HG03575 (cell line): ENCODE measurements at regions not wholly inside any gene's neighbourhood (a gene's known extent, or its start where the extent isn't known, plus 50 kb on each side); places are given as distances from the start of the nearest gene placed in this dataset.

ENCODE experiments used
- ATAC-seq: cut with Tn5 transposase; IDR thresholded peaks from one replicate; pipeline ENCODE4 v1.9.1; 2021; ENCODE audit not compliant: unreplicated experiment, insufficient number of reproducible peaks, low FRiP score; ENCODE audit errors: extremely low read depth

- ATAC-seq = no peak
Measured at GRCh38 chr14:38794677-38795076, 308.4 kb downstream of the SEC23A start.

GRCh38 chr14:38791862-38792261, 311.2 kb downstream of the SEC23A start:
- no peak for ATAC-seq

GRCh38 chr14:38790916-38791315, 312.1 kb downstream of the SEC23A start:
- ATAC-seq = no peak

GRCh38 chr14:38789805-38790204, 313.2 kb downstream of the SEC23A start:
- no peak for ATAC-seq

- no peak for ATAC-seq
Measured at GRCh38 chr14:38788060-38788459, 315.0 kb downstream of the SEC23A start.

DNA sequence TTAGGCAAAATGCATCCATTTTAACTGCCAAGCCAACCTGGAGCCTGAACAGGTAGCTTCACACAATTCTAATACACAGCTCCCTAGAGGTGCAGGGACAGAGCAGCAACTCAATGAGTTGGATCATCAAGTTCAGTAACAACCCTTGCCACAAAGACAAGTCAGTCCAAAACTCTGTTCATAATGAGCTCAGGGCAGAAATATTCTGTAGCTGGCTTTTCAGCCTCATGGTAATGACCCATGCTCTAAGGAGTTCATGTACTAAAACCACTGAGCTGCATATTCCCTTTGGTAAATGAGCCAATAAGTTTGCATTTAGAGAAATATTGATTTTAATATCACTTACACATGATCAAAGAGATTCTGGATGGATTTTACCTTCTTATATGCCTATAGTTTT, 316.1 kb downstream of the SEC23A start:
- no peak for ATAC-seq

- no peak for ATAC-seq
Measured at GRCh38 chr14:38777401-38777800, 325.6 kb downstream of the SEC23A start.

GRCh38 chr14:38775986-38776385, 327.0 kb downstream of the SEC23A start:
- no peak for ATAC-seq

DNA sequence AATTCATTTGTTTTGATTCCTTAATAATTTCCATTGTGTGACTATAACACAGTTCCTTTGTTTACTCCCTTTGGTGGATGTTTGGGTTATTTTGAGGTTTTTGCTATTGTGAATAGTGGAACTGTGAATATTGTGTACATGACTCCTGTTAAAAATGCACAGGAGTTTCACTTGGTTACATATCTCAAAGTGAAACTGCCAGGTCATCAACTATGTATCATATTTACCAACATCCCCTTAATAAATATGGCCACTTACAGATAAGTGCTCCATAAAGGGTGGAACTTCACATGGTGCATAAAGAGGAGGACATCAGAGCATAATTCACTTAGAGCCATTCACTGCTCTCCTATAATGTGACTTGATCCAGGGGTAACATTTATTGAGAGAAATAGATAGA, 328.9 kb downstream of the SEC23A start:
- ATAC-seq = no peak

DNA sequence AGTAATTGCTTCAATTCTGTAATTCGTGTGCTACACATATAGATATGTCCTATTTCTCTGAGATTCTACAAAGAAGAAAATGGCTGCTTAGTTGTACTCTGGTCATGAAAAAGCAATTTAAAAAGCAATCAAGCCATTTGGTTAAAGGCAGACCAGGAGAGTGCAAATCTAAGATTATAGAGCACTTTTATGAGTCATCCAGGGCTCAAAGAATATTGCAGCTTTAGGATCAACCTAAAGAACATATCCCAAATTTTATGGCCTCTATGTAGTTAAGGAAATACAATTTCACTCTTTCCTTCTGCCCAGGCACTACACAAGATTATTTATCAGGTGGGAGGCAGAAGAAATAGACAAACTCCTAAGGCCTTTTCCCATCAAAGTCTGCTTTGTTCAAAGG, 332.8 kb downstream of the SEC23A start:
- ATAC-seq = no peak

DNA sequence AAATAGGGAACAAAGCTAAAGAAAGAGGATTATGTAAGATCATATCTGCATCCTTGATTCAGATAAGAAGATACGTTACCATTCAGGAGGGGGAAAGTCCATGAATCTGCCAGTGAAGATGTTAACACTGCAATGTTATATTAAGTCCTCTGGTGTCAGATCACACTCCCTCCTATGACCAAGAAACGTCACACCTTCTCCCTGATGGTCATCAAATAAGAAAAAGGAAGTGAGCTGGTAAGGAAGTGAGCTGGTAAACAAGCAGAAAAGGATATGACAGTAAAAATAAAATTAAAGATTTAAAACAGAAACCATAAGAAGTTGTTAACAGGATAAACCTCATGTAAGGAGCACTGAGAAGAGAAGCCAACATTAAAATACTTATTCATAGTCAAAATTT, 340.2 kb downstream of the SEC23A start:
- no peak for ATAC-seq

- ATAC-seq = no peak
Measured at GRCh38 chr14:38762426-38762825, 340.6 kb downstream of the SEC23A start.

- no peak for ATAC-seq
Measured at GRCh38 chr14:38761033-38761432, 342.0 kb downstream of the SEC23A start.

DNA sequence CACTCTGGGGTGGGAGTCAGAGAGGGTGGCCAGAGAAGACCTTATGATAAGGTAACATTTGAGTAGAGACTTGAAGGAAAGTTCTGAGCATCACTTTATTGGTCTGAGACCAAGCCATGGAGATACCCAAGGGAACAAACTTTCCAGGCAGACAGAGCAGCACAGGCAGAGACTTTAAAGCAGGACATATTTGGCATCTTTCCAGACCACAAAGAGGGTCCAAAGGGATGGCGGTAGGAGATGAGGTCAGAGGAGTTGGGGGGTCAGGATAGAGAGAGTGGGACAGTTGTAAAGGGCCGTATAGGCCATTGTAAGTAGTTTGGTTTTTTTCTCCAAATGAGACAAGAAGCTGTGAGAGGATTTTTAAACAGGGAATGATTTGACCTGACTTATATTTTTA, 344.4 kb downstream of the SEC23A start:
- no peak for ATAC-seq

DNA sequence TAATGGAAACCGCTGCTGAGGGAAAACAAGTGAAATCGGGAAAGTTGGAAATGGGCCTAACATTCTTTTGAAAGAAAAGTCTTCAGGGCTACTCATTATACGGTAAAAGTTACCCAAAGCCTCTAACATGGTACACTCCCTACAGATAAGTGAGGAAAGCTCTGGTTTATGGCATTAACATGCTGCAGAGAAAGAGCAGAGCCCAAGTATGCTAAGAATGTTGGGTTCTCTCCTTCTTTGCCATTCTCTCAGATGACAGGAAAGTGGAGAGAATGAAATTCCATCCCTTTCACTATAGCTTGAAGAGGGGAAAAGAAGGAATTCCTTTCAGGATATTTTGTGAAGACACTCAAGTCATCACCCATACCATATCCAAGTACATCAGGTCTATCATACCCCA, 348.0 kb downstream of the SEC23A start:
- ATAC-seq = no peak

DNA sequence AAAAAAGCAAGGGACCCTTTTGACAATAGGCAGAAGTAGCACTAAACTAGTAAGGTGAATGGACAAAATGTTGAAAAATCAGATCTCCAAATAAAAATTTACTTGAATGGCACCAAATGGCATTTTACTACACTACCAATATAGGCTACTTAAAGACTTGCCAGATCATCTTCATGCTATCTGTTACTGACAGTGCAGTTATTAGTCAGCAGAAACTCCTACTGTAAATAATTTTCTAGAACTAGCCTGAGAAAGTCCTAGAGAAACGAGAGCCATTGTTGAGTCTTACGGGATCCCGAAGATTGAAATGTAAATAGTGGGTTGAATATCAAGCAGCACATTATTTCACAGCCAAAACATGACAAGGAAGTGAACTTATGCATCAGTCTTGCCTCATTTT, 350.3 kb downstream of the SEC23A start:
- ATAC-seq = no peak

DNA sequence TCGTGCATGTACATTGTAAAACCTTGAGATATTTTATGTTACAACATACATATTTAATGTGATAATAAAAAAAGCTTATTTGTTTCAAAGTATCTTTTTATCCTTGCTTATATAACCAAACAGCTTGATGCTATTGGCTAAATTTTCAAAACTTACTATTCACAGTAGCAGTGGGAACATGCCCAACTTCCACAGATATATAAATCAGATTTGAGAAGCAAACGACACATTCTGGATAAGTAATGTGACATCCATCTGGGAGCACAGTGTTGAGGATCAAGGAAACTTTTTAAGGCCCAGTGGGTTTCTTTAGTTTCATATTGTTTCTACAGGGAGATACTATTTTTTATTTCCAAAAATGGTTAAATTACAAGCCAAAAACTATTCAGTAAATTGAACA, 350.7 kb downstream of the SEC23A start:
- no peak for ATAC-seq

GRCh38 chr14:38751459-38751858, 351.6 kb downstream of the SEC23A start:
- no peak for ATAC-seq

DNA sequence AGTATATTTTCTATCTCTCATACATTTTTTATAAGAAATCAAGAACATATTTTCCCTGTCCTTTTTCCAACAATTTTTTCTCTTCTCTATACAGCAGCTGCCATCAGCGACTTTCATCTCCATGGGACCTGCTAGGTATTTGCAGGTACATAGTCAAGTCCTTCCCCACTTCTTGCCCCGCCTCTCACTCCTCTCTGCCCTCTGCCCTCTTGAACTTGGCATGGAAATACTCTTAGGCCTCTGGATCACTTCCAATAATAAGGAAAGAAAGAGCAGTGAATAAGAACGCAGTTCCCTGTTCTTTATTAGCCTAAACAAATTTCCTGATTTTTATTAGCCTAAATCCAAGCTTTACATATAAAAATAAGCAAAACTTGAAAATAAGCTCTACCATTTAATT, 353.1 kb downstream of the SEC23A start:
- ATAC-seq = no peak

DNA sequence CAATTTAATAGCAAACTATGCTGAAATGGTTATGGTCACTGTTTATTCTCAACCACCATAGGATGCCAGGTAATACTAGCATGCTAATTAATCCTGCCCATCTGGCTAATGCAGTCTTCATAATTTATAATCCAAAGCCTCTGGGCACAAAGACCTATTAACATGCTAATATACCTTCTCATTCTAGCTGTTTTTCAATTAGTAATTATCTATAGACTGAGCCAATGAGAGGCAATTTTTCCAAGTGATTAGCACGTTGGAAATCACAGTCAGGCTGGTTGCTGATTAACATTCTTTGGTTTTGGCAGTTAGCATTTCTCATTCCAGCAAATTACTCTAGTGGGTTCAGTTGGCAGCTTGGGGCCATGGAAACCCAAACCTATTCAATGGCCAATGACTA, 357.2 kb downstream of the SEC23A start:
- no peak for ATAC-seq

DNA sequence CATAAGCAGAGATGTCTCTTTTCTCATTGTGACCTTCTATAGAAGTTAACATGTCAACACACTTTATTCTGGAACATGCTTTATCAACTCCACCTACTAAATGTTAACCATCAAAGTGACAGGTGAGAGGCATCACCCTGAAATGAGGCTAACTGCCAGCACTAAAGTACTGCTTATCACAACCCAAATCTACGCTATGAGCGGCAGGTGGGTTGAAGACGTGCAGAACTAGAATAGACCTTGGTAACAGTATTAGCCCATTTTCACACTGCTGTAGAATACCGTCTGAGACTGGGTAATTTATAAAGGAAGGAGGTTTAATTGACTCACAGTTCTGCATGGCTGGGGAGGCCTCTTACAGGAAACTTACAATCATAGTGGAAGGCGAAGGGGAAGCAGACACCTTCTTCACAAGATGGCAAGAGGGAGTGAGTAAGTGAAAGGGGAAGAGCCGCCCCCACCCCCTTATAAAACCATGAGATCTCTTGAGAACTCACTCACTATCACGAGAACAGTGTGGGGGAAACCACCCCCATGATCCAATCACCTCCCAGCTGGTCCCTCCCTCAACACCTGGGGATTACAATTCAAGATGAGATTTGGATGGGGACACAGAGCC, 359.0 kb downstream of the SEC23A start:
- ATAC-seq = no peak
